ENCODE measurements at regions not wholly inside any gene's neighbourhood (a gene's known extent, or its start where the extent isn't known, plus 50 kb on each side); places are given as distances from the start of the nearest gene placed in this dataset.

DNA sequence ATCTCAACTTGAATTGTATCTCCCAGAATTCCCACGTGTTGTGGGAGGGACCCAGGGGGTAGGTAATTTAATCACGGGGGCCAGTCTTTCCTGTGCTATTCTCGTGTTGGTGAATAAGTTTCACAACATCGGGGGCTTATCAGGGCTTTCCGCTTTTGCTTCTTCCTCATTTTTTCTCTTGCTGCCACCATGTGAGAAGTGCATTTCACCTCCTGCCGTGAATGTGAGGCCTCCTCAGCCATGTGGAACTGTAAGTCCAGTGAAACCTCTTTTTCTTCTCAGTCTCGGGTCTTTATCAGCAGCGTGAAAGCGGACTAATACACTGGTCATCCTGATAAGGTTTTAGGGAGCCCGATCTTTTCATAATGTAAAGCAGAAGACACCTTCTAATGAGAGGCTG lies 687.0 kb upstream of the FTMT start:
- TF ChIP-seq, protein P1, sequence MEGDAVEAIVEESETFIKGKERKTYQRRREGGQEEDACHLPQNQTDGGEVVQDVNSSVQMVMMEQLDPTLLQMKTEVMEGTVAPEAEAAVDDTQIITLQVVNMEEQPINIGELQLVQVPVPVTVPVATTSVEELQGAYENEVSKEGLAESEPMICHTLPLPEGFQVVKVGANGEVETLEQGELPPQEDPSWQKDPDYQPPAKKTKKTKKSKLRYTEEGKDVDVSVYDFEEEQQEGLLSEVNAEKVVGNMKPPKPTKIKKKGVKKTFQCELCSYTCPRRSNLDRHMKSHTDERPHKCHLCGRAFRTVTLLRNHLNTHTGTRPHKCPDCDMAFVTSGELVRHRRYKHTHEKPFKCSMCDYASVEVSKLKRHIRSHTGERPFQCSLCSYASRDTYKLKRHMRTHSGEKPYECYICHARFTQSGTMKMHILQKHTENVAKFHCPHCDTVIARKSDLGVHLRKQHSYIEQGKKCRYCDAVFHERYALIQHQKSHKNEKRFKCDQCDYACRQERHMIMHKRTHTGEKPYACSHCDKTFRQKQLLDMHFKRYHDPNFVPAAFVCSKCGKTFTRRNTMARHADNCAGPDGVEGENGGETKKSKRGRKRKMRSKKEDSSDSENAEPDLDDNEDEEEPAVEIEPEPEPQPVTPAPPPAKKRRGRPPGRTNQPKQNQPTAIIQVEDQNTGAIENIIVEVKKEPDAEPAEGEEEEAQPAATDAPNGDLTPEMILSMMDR (IDR thresholded peaks at IDR 0.05; ENCODE audit: low read depth, low read length, poor library complexity, severe bottlenecking), result no peak
- TF ChIP-seq EZH2phosphoT487 (IDR thresholded peaks at IDR 0.05; ENCODE audit: borderline replicate concordance, low read length), result no peak
